GM23338 (cell line): ENCODE measurements at regions not wholly inside any gene's neighbourhood (a gene's known extent, or its start where the extent isn't known, plus 50 kb on each side); places are given as distances from the start of the nearest gene placed in this dataset.

Experiments
- ATAC-seq: fragments of 200-7000 bp; cut with Tn5 transposase; 3 replicates; pipeline ENCODE4 v1.9.1; 2020
- DNase-seq: peaks from one replicate; pipeline ENCODE4 v3.0.0-alpha.2; 2015; ENCODE audit warnings: low spot score
- H2AFZ ChIP-seq: fragments of 200-600 bp; sonication (generic); 2 replicates; pipeline ENCODE4 v1.8.0; 2016; ENCODE audit warnings: antibody characterized with exemption, mild to moderate bottlenecking, moderate library complexity
- H3F3A ChIP-seq: fragments of 200-600 bp; sonication (generic); replicated peaks from 2 replicates; pipeline ENCODE4 v1.8.0; 2017; ENCODE audit warnings: antibody characterized with exemption, mixed run types, low read depth
- H3K27ac ChIP-seq: fragments of 200-600 bp; sonication (generic); 2 replicates; pipeline ENCODE4 v1.6.1; 2016; ENCODE audit warnings: low read depth
- H3K27me3 ChIP-seq: fragments of 200-600 bp; sonication (generic); 2 replicates; pipeline ENCODE4 v1.8.0; 2016; ENCODE audit warnings: mild to moderate bottlenecking, mixed run types, moderate library complexity; ENCODE audit not compliant: insufficient read depth
- H3K36me3 ChIP-seq: fragments of 200-600 bp; sonication (generic); 2 replicates; pipeline ENCODE4 v1.8.0; 2016; ENCODE audit warnings: mild to moderate bottlenecking; ENCODE audit not compliant: insufficient read depth
- H3K4me1 ChIP-seq: fragments of 200-600 bp; sonication (generic); 2 replicates; pipeline ENCODE4 v1.8.0; 2016; ENCODE audit warnings: mild to moderate bottlenecking, moderate library complexity; ENCODE audit not compliant: insufficient read depth
- H3K4me2 ChIP-seq: fragments of 200-600 bp; sonication (generic); 2 replicates; pipeline ENCODE4 v1.7.1; 2017; ENCODE audit warnings: mixed run types
- H3K4me3 ChIP-seq: fragments of 200-600 bp; sonication (generic); 2 replicates; pipeline ENCODE4 v1.6.1; 2016; ENCODE audit warnings: mixed run types
- H3K79me2 ChIP-seq: fragments of 200-600 bp; sonication (generic); replicated peaks from 2 replicates; pipeline ENCODE4 v1.8.0; 2017; ENCODE audit warnings: mild to moderate bottlenecking; ENCODE audit not compliant: insufficient read depth
- H3K9me2 ChIP-seq: fragments of 200-600 bp; sonication (generic); 2 replicates; pipeline ENCODE4 v1.8.0; 2017; ENCODE audit not compliant: insufficient read depth
- H4K20me1 ChIP-seq: fragments of 200-600 bp; sonication (generic); replicated peaks from 2 replicates; pipeline ENCODE4 v1.8.0; 2017; ENCODE audit warnings: mild to moderate bottlenecking; ENCODE audit not compliant: insufficient read depth
- H3K27ac Mint-ChIP-seq: 2 replicates; pipeline ENCODE4 v1.8.0; 2020; ENCODE audit warnings: inconsistent platforms, mild to moderate bottlenecking, moderate library complexity, mixed read lengths
- H3K27me3 Mint-ChIP-seq: 3 replicates; pipeline ENCODE4 v1.8.0; 2022; ENCODE audit warnings: low read depth, mild to moderate bottlenecking, moderate library complexity, mixed read lengths, inconsistent platforms; ENCODE audit not compliant: insufficient read depth, poor library complexity
- H3K36me3 Mint-ChIP-seq: 3 replicates; pipeline ENCODE4 v1.8.0; 2021; ENCODE audit warnings: low read depth, mild to moderate bottlenecking, inconsistent platforms, moderate library complexity, mixed read lengths
- H3K4me1 Mint-ChIP-seq: 3 replicates; pipeline ENCODE4 v1.8.0; 2020; ENCODE audit warnings: mild to moderate bottlenecking, inconsistent platforms, mixed read lengths
- H3K4me3 Mint-ChIP-seq: 3 replicates; pipeline ENCODE4 v1.8.0; 2021; ENCODE audit warnings: moderate library complexity, mild to moderate bottlenecking, inconsistent platforms, mixed read lengths
- H3K9me3 Mint-ChIP-seq: 3 replicates; pipeline ENCODE4 v1.8.0; 2020; ENCODE audit warnings: moderate library complexity, mild to moderate bottlenecking, inconsistent platforms, mixed read lengths
- CREB1 ChIP-seq: fragments of 250-450 bp; sonication (Bioruptor Pico); IDR thresholded peaks from 2 replicates; pipeline ENCODE4 v1.5.0; 2020; ENCODE audit warnings: low read depth, mild to moderate bottlenecking, moderate library complexity
- CTCF ChIP-seq, 2 experiments: fragments of 200-600 bp in 1 of 2; sonication (generic) in 1 of 2; conservative IDR thresholded peaks; 2 replicates each; pipeline versions ENCODE4 v1.5.1 to v1.6.1; 2016 to 2017; ENCODE audit warnings: antibody characterized with exemption in 2 of 2, low read depth in 2 of 2, mild to moderate bottlenecking in 2 of 2, moderate library complexity in 1 of 2
- ETS1 ChIP-seq: IDR thresholded peaks from 2 replicates; pipeline ENCODE4 v1.6.1; 2016; ENCODE audit warnings: antibody characterized with exemption
- EZH2 ChIP-seq: fragments of 200-600 bp; sonication (generic); IDR thresholded peaks from one replicate; pipeline ENCODE4 v1.8.0; 2017; ENCODE audit warnings: antibody characterized with exemption, mild to moderate bottlenecking, low read depth; ENCODE audit not compliant: unreplicated experiment
- EZH2phosphoT487 ChIP-seq: fragments of 200-600 bp; sonication (generic); IDR thresholded peaks from one replicate; pipeline ENCODE4 v1.8.1; 2018; ENCODE audit warnings: antibody characterized with exemption; ENCODE audit not compliant: unreplicated experiment
- JUNB ChIP-seq: IDR thresholded peaks from one replicate; pipeline ENCODE4 v1.6.1; 2016; ENCODE audit warnings: antibody characterized with exemption; ENCODE audit not compliant: unreplicated experiment
- NANOG ChIP-seq: IDR thresholded peaks from 2 replicates; pipeline ENCODE4 v1.6.1; 2016; ENCODE audit warnings: antibody characterized with exemption, borderline replicate concordance
- POLR2AphosphoS5 ChIP-seq: IDR thresholded peaks from 2 replicates; pipeline ENCODE4 v1.6.1; 2016; ENCODE audit warnings: antibody characterized with exemption, low read depth
- STAT1 ChIP-seq: IDR thresholded peaks from one replicate; pipeline ENCODE4 v1.6.1; 2016; ENCODE audit warnings: antibody characterized with exemption; ENCODE audit not compliant: unreplicated experiment
- ZNF114 ChIP-seq: fragments of 250-450 bp; sonication (Bioruptor Pico); IDR thresholded peaks from 2 replicates; pipeline ENCODE4 v1.5.0; 2020; ENCODE audit warnings: mild to moderate bottlenecking, moderate library complexity
- ZNF331 ChIP-seq: fragments of 250-450 bp; sonication (Bioruptor Pico); IDR thresholded peaks from 2 replicates; pipeline ENCODE4 v1.5.0; 2020; ENCODE audit warnings: low read depth, mild to moderate bottlenecking, moderate library complexity
- TF ChIP-seq, protein P1 (sequence below): fragments of 250-450 bp; sonication (Bioruptor Pico); IDR thresholded peaks from 2 replicates; pipeline ENCODE4 v1.5.0; 2020; ENCODE audit warnings: mild to moderate bottlenecking, moderate library complexity

DNA sequence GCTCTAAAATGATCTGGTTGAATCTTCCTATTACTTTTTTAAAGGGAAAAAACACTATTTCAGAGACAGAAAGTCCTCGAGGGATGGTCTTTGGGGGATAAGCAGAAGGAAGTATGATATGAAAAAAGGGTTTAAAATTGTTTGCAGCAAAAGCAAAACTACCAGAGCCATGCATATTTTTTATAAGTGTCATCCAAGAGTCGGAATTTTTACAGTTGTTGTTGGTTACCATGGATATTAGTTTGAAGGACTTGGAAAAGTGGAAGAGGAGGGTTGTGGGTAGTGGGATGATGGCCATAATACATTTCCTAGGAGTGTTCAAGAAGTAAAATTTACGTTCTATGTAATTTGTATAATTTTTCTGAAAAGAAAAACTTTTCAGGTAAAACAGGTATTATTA, 134.4 kb downstream of the PCDH7 start:
- DNase-seq (no peak), ATAC-seq (no peak)
- H3K9me2 ChIP-seq: no peaks in the 10 kb centered on the region
- H3K79me2 ChIP-seq: no peaks in the 10 kb centered on the region
- H3K36me3 ChIP-seq: no peaks in the 10 kb centered on the region
- Mint-ChIP-seq H3K9me3 (no peaks in the 10 kb centered on the region), H3K27me3 (no peaks in the 10 kb centered on the region), H3K4me1 (peaks cover 24% of the 10 kb centered on the region), H3K4me3 (no peak overlapping the region), H3K27ac (no peak overlapping the region), H3K36me3 (no peaks in the 10 kb centered on the region)
- peaks cover 17% of the 10 kb centered on the region for H3K4me1 ChIP-seq
- no peak overlapping the region for H3K4me3 ChIP-seq
- TF ChIP-seq ZNF114: no peak
- H3K27me3 ChIP-seq: no peaks in the 10 kb centered on the region
- no peak overlapping the region for H3K27ac ChIP-seq
- no peaks in the 10 kb centered on the region for H3F3A ChIP-seq
- H4K20me1 ChIP-seq: no peaks in the 10 kb centered on the region
- H3K4me2 ChIP-seq: no peak overlapping the region
- H2AFZ ChIP-seq: no peak overlapping the region

DNA sequence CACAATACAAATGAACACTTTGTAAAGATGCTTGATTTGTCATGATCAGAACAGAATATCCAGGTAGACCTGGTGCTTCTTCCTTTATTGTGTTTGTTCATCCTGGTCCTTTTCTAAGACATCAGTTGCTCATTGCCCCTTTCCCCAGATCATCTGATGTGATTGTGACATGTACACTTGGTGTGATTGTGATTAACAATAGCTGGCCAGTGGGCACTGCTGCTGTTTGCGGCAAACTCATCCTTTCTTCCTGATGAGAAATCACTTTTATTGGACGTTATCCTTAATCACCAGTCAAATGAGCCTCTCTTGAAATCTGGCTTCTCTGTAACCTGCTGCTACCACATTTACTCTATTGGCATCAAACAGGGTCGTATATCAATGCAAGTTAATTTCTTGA, 135.1 kb downstream of the PCDH7 start:
- Mint-ChIP-seq H3K4me1 (peaks cover 24% of the 10 kb centered on the region), H3K9me3 (no peaks in the 10 kb centered on the region), H3K36me3 (no peaks in the 10 kb centered on the region), H3K4me3 (no peak overlapping the region), H3K27me3 (no peaks in the 10 kb centered on the region), H3K27ac (no peak overlapping the region)
- H3K4me3 ChIP-seq: no peak overlapping the region
- H3F3A ChIP-seq: no peaks in the 10 kb centered on the region
- DNase-seq (no peak), ATAC-seq (no peak)
- H2AFZ ChIP-seq: no peak overlapping the region
- no peak overlapping the region for H3K27ac ChIP-seq
- no peaks in the 10 kb centered on the region for H4K20me1 ChIP-seq
- H3K4me2 ChIP-seq: no peak overlapping the region
- H3K27me3 ChIP-seq: no peaks in the 10 kb centered on the region
- H3K36me3 ChIP-seq: no peaks in the 10 kb centered on the region
- TF ChIP-seq ETS1: no peak
- TF ChIP-seq EZH2phosphoT487: no peak
- no peak for TF ChIP-seq CREB1 (CRISPR knock-in tag)
- no peak for TF ChIP-seq STAT1
- no peak for TF ChIP-seq ZNF331
- no peak for TF ChIP-seq CTCF (conservative IDR thresholded peaks at IDR 0.05; ENCODE audit: low read depth in 2 of 2)
- no peak for TF ChIP-seq JUNB
- no peak for TF ChIP-seq EZH2
- no peak for TF ChIP-seq POLR2AphosphoS5
- TF ChIP-seq, protein P1, sequence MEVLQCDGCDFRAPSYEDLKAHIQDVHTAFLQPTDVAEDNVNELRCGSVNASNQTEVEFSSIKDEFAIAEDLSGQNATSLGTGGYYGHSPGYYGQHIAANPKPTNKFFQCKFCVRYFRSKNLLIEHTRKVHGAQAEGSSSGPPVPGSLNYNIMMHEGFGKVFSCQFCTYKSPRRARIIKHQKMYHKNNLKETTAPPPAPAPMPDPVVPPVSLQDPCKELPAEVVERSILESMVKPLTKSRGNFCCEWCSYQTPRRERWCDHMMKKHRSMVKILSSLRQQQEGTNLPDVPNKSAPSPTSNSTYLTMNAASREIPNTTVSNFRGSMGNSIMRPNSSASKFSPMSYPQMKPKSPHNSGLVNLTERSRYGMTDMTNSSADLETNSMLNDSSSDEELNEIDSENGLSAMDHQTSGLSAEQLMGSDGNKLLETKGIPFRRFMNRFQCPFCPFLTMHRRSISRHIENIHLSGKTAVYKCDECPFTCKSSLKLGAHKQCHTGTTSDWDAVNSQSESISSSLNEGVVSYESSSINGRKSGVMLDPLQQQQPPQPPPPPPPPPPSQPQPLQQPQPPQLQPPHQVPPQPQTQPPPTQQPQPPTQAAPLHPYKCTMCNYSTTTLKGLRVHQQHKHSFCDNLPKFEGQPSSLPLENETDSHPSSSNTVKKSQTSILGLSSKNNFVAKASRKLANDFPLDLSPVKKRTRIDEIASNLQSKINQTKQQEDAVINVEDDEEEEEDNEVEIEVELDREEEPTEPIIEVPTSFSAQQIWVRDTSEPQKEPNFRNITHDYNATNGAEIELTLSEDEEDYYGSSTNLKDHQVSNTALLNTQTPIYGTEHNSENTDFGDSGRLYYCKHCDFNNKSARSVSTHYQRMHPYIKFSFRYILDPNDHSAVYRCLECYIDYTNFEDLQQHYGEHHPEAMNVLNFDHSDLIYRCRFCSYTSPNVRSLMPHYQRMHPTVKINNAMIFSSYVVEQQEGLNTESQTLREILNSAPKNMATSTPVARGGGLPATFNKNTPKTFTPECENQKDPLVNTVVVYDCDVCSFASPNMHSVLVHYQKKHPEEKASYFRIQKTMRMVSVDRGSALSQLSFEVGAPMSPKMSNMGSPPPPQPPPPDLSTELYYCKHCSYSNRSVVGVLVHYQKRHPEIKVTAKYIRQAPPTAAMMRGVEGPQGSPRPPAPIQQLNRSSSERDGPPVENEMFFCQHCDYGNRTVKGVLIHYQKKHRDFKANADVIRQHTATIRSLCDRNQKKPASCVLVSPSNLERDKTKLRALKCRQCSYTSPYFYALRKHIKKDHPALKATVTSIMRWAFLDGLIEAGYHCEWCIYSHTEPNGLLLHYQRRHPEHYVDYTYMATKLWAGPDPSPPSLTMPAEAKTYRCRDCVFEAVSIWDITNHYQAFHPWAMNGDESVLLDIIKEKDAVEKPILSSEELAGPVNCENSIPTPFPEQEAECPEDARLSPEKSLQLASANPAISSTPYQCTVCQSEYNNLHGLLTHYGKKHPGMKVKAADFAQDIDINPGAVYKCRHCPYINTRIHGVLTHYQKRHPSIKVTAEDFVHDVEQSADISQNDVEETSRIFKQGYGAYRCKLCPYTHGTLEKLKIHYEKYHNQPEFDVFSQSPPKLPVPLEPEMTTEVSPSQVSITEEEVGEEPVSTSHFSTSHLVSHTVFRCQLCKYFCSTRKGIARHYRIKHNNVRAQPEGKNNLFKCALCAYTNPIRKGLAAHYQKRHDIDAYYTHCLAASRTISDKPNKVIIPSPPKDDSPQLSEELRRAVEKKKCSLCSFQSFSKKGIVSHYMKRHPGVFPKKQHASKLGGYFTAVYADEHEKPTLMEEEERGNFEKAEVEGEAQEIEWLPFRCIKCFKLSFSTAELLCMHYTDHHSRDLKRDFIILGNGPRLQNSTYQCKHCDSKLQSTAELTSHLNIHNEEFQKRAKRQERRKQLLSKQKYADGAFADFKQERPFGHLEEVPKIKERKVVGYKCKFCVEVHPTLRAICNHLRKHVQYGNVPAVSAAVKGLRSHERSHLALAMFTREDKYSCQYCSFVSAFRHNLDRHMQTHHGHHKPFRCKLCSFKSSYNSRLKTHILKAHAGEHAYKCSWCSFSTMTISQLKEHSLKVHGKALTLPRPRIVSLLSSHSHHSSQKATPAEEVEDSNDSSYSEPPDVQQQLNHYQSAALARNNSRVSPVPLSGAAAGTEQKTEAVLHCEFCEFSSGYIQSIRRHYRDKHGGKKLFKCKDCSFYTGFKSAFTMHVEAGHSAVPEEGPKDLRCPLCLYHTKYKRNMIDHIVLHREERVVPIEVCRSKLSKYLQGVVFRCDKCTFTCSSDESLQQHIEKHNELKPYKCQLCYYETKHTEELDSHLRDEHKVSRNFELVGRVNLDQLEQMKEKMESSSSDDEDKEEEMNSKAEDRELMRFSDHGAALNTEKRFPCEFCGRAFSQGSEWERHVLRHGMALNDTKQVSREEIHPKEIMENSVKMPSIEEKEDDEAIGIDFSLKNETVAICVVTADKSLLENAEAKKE (CRISPR knock-in tag): no peak
- TF ChIP-seq NANOG: no peak
- H3K9me2 ChIP-seq: no peaks in the 10 kb centered on the region
- H3K4me1 ChIP-seq: peaks cover 17% of the 10 kb centered on the region
- H3K79me2 ChIP-seq: no peaks in the 10 kb centered on the region
